ENCODE measurements at regions not wholly inside any gene's neighbourhood (a gene's known extent, or its start where the extent isn't known, plus 50 kb on each side); places are given as distances from the start of the nearest gene placed in this dataset.
A peak's percentile ranks its signal among the peaks of the same experiment; 100 is the strongest.

- H4K20me1 ChIP-seq (ENCODE audit: low read depth, low read length): no peaks in the 10 kb centered on the region
- no peaks in the 10 kb centered on the region for H3K27me3 ChIP-seq (ENCODE audit: low read length)
- H3K27ac ChIP-seq (ENCODE audit: low read depth, low read length): no peak overlapping the region
- no peak for TF ChIP-seq CTCF (IDR thresholded peaks at IDR 0.05; ENCODE audit: insufficient read depth, low read length, poor library complexity, severe bottlenecking)
- no peak for TF ChIP-seq EZH2phosphoT487 (conservative IDR thresholded peaks at IDR 0.05; ENCODE audit: low read length)
- H3K9me3 ChIP-seq (ENCODE audit: insufficient read depth, low read length): no peaks in the 10 kb centered on the region
- H3F3A ChIP-seq (ENCODE audit: insufficient read depth): no peaks in the 10 kb centered on the region; the same call in 1 of the 2 replicates
- H3K9ac ChIP-seq (ENCODE audit: low read length): no peak overlapping the region
- H3K36me3 ChIP-seq (ENCODE audit: low read length): no peaks in the 10 kb centered on the region
- no peak overlapping the region for H2AFZ ChIP-seq (ENCODE audit: low read depth, low read length, severe bottlenecking)
- no peaks in the 10 kb centered on the region for H3K9me2 ChIP-seq (replicated peaks; ENCODE audit: insufficient read depth, low read length)
- H3K79me2 ChIP-seq (ENCODE audit: insufficient read depth, low read length): no peaks in the 10 kb centered on the region
- H3K4me2 ChIP-seq (ENCODE audit: low read depth, low read length, poor library complexity, severe bottlenecking): no peak overlapping the region
- H3K4me3 ChIP-seq (ENCODE audit: insufficient read depth, low read length, poor library complexity, severe bottlenecking): no peak overlapping the region
Observed at GRCh38 chr3:35487376-35487775, 151.9 kb upstream of the ARPP21 start.

- H3K9me2 ChIP-seq (replicated peaks; ENCODE audit: insufficient read depth, low read length): no peaks in the 10 kb centered on the region
- H3K4me2 ChIP-seq (ENCODE audit: low read depth, low read length, poor library complexity, severe bottlenecking): no peak overlapping the region
- no peak overlapping the region for H3K4me3 ChIP-seq (ENCODE audit: insufficient read depth, low read length, poor library complexity, severe bottlenecking)
- no peaks in the 10 kb centered on the region for H3K36me3 ChIP-seq (ENCODE audit: low read length)
- H3K27me3 ChIP-seq (ENCODE audit: low read length): no peaks in the 10 kb centered on the region
- H3K9me3 ChIP-seq (ENCODE audit: insufficient read depth, low read length): no peaks in the 10 kb centered on the region
- H3K27ac ChIP-seq (ENCODE audit: low read depth, low read length): no peak overlapping the region
- no peaks in the 10 kb centered on the region for H4K20me1 ChIP-seq (ENCODE audit: low read depth, low read length)
- H3K9ac ChIP-seq (ENCODE audit: low read length): no peak overlapping the region
- H2AFZ ChIP-seq (ENCODE audit: low read depth, low read length, severe bottlenecking): no peak overlapping the region
- H3F3A ChIP-seq (ENCODE audit: insufficient read depth): peaks cover 4% of the 10 kb centered on the region
- H3K79me2 ChIP-seq (ENCODE audit: insufficient read depth, low read length): no peaks in the 10 kb centered on the region
- TF ChIP-seq EZH2phosphoT487 (conservative IDR thresholded peaks at IDR 0.05; ENCODE audit: low read length) (no peak), CTCF (IDR thresholded peaks at IDR 0.05; ENCODE audit: insufficient read depth, low read length, poor library complexity, severe bottlenecking) (no peak)
Observed at GRCh38 chr3:35488526-35488925, 150.8 kb upstream of the ARPP21 start.

GRCh38 chr3:35492841-35493240 is 146.5 kb upstream of the ARPP21 start:
- Histone ChIP-seq H3K9ac (ENCODE audit: low read length) (peak overlapping the region; percentile 4; the same call in 1 of the 2 replicates), H3K4me2 (ENCODE audit: low read depth, low read length, poor library complexity, severe bottlenecking) (peak overlapping the region; percentile 55), H4K20me1 (ENCODE audit: low read depth, low read length) (no peaks in the 10 kb centered on the region), H3K27ac (ENCODE audit: low read depth, low read length) (peak overlapping the region; percentile 78), H3K9me2 (replicated peaks; ENCODE audit: insufficient read depth, low read length) (no peaks in the 10 kb centered on the region), H3K79me2 (ENCODE audit: insufficient read depth, low read length) (no peaks in the 10 kb centered on the region), H2AFZ (ENCODE audit: low read depth, low read length, severe bottlenecking) (peak overlapping the region; percentile 22), H3K27me3 (ENCODE audit: low read length) (no peaks in the 10 kb centered on the region), H3F3A (ENCODE audit: insufficient read depth) (peaks cover 5% of the 10 kb centered on the region), H3K4me3 (ENCODE audit: insufficient read depth, low read length, poor library complexity, severe bottlenecking) (peak overlapping the region; percentile 11), H3K9me3 (ENCODE audit: insufficient read depth, low read length) (no peaks in the 10 kb centered on the region), H3K36me3 (ENCODE audit: low read length) (no peaks in the 10 kb centered on the region)
- TF ChIP-seq EZH2phosphoT487 (conservative IDR thresholded peaks at IDR 0.05; ENCODE audit: low read length) (no peak), CTCF (IDR thresholded peaks at IDR 0.05; ENCODE audit: insufficient read depth, low read length, poor library complexity, severe bottlenecking) (no peak)
